SK-N-SH treated with all-trans-retinoic acid at 6 μM for 48 hours (cell line): ENCODE measurements at regions not wholly inside any gene's neighbourhood (a gene's known extent, or its start where the extent isn't known, plus 50 kb on each side); places are given as distances from the start of the nearest gene placed in this dataset.

Experiments
- ARNTL ChIP-seq: fragments of 450-650 bp; formaldehyde crosslinking; IDR thresholded peaks from 2 replicates; pipeline ENCODE4 v1.5.0; 2020; ENCODE audit warnings: low read depth, mild to moderate bottlenecking, moderate library complexity, borderline replicate concordance
- BACH2 ChIP-seq: fragments of 250-450 bp; sonication (Bioruptor Pico); IDR thresholded peaks from 2 replicates; pipeline ENCODE4 v1.9.0; 2021; ENCODE audit warnings: mild to moderate bottlenecking, borderline replicate concordance
- PATZ1 ChIP-seq: fragments of 250-450 bp; sonication (Bioruptor Pico); IDR thresholded peaks from 2 replicates; pipeline ENCODE4 v1.8.0; 2020; ENCODE audit warnings: mild to moderate bottlenecking, moderate library complexity, borderline replicate concordance
- PPARA ChIP-seq: fragments of 250-450 bp; sonication (Bioruptor Pico); IDR thresholded peaks from 2 replicates; pipeline ENCODE4 v1.5.0; 2020; ENCODE audit warnings: mild to moderate bottlenecking, borderline replicate concordance
- TCF4 ChIP-seq: fragments of 250-450 bp; sonication (Bioruptor Pico); IDR thresholded peaks from 2 replicates; pipeline ENCODE4 v1.8.0; 2021; ENCODE audit warnings: mild to moderate bottlenecking, moderate library complexity, borderline replicate concordance

- TF ChIP-seq TCF4 (CRISPR knock-in tag): no peak
- TF ChIP-seq PATZ1 (CRISPR knock-in tag): no peak
- no peak for TF ChIP-seq ARNTL (CRISPR knock-in tag)
- TF ChIP-seq BACH2 (CRISPR knock-in tag): no peak
- TF ChIP-seq PPARA (CRISPR knock-in tag): no peak
These were observed 63.3 kb upstream of the KYNU start for GRCh38 chr2:142813830-142814829.
